RWPE1 (cell line): ENCODE measurements at regions not wholly inside any gene's neighbourhood (a gene's known extent, or its start where the extent isn't known, plus 50 kb on each side); places are given as distances from the start of the nearest gene placed in this dataset.
"Not testable (repeated sequence)": the region's sequence is repeated elsewhere in the genome, so short reads cannot be mapped to it uniquely, and the experiment has no call there.

Experiments used
- CTCF ChIA-PET: fragments of 350-600 bp; sonication (Branson Sonifier 250); formaldehyde crosslinking; extraction: SDS; loops from one replicate; lab custom pipeline; 2021; lab: Yijun Ruan, JAX
- POLR2A ChIA-PET: fragments of 400-600 bp; formaldehyde crosslinking; extraction: SDS; loops from one replicate; lab custom pipeline; 2020; ENCODE audit warnings: antibody characterized with exemption; ENCODE audit not compliant: low non-redundant PET; lab: Yijun Ruan, JAX
- DNase-seq: peaks from one replicate; pipeline ENCODE4 v3.0.0; 2012; ENCODE audit warnings: low spot score
- H3K27ac ChIP-seq: fragments of 450-650 bp; 2 replicates; pipeline ENCODE4 v1.5.1; 2017
- TF ChIP-seq, protein P1 (sequence below): fragments of 450-650 bp; conservative IDR thresholded peaks from 2 replicates; pipeline ENCODE4 v1.5.1; 2017; ENCODE audit warnings: low read depth, mild to moderate bottlenecking

DNA sequence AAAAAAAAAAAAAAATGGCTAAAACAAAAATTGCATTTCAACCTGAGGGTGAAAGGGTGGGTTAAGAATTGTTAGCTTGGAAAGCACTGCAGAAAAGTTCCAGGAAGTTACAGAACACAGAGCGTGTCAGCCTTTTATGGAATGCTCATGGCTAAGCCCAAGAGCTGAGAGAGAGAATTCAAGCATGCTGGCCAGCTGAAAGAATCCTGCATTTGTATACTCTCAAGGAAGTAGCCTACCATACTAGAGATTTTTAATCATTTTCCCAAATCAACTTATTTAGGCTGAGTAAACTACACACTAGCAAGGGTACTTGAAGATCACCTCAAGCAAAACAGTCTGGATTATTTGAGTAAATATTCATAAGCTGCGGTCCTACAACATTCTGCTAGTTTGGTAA lies 153.9 kb downstream of the KCNJ2 start:
- no peak overlapping the region for H3K27ac ChIP-seq
- CTCF ChIA-PET: no interaction called here
- POLR2A ChIA-PET: interaction anchor here (0.6 kb wide), 1 partner anchor 29 kb away, joined by 4 read pairs; no protein-coding TSS in a partner anchor
- no peak for DNase-seq
- TF ChIP-seq, protein P1, sequence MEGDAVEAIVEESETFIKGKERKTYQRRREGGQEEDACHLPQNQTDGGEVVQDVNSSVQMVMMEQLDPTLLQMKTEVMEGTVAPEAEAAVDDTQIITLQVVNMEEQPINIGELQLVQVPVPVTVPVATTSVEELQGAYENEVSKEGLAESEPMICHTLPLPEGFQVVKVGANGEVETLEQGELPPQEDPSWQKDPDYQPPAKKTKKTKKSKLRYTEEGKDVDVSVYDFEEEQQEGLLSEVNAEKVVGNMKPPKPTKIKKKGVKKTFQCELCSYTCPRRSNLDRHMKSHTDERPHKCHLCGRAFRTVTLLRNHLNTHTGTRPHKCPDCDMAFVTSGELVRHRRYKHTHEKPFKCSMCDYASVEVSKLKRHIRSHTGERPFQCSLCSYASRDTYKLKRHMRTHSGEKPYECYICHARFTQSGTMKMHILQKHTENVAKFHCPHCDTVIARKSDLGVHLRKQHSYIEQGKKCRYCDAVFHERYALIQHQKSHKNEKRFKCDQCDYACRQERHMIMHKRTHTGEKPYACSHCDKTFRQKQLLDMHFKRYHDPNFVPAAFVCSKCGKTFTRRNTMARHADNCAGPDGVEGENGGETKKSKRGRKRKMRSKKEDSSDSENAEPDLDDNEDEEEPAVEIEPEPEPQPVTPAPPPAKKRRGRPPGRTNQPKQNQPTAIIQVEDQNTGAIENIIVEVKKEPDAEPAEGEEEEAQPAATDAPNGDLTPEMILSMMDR: no peak

DNA sequence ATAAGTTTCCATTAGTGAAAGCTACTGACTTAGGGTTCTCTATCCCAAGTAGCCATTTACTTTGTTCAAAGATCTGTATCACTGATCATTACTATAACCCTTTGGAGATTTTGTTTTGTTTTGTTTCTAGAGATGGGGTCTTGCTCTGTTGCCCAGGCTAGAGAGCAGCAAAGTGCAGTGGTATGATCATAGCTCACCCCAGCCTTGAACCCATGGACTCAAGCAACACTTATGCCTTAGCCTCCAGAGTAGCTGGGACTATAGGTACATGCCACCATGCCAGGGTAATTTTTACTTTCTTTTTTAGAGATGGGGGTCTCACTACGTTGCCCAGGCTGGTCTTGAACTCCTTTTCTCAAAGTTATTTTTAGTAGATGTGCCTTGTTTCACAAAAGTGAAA lies 154.7 kb downstream of the KCNJ2 start:
- TF ChIP-seq, protein P1: no peak
- ChIA-PET CTCF (no interaction called here), POLR2A (no interaction called here)
- no peak overlapping the region for H3K27ac ChIP-seq
- DNase-seq: no peak

- TF ChIP-seq, protein P1: no peak
- H3K27ac ChIP-seq: no peak overlapping the region
- ChIA-PET CTCF (no interaction called here), POLR2A (no interaction called here)
- no peak for DNase-seq
These were observed 157.9 kb downstream of the KCNJ2 start for GRCh38 chr17:70327279-70327678.

- TF ChIP-seq, protein P1: no peak
- no peak overlapping the region for H3K27ac ChIP-seq
- CTCF ChIA-PET: no interaction called here
- POLR2A ChIA-PET: no interaction called here
- DNase-seq: no peak
These were observed 158.4 kb downstream of the KCNJ2 start for GRCh38 chr17:70327723-70328122.

DNA sequence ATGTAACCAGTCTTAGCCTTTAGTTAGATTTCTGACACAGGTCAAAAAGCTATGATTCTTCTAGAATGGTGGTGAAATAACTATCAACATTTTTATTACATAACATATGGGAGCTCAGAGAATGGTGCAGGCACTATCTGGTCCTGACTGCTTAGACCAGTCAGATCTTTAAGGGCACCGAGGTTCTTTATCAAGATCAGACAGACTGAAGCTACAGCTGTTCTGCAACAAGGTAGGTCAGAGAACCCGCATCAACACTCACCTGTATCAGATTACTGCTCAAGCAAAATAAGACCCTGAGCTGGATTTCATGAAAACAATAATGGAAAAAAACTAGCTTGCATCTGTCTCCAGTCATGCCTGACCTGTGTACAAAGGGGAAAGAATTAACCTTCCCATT lies 160.4 kb downstream of the KCNJ2 start:
- ChIA-PET CTCF (no interaction called here), POLR2A (no interaction called here)
- TF ChIP-seq, protein P1: no peak
- no peak overlapping the region for H3K27ac ChIP-seq
- no peak for DNase-seq

DNA sequence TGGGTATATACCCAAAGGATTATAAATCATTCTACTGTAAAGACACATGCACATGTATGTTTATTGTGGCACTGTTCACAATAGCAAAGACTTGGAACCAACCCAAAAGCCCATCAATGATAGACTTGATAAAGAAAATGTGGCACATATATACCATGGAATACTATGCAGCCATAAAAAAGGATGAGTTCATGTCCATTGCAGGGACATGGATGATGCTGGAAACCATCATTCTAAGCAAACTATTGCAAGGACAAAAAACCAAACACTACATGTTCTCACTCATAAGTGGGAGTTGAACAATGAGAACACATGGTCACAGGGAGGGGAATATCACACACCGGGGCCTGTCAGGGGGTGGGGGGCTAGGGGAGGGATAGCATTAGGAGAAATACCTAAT lies 161.7 kb downstream of the KCNJ2 start:
- H3K27ac ChIP-seq, POLR2A ChIA-PET, CTCF ChIA-PET, DNase-seq: not testable (repeated sequence)

DNA sequence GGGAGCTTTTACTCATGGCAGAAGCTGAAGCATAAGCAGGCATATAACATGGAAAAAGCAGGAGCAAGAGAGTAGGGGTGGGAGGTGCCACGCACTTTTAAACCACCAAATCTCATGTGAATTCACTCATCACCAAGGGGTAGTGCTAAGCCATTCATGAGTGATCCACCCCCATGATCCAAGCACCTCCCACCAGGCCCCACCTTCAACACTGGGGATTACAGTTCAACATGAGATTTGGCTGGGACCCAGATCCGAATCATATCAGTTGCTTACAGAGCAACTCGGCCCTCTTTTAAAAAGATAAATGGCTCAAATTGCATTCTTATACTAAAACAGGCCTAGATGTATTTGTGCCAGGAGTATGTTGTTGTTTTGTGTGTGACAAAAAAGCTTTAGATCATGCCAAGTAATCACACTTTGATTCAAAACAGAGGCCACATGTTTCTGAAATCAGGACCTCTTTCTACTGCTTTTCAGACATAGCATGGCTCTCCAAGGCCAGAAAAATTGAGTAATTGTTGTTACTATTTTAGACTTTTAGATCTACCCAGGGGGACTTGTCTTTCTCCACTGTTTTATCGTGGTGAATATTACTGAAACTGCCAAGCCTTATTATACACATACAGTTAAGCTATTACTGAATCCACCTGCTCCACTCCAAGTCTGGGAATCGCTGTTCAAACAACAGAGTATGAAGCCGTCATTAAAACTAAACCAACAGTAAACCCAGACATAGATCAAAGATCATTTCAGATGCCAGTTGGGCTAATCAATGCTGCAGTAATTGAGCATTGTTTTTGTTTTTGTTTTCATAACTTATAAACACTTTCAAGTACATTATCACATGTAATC lies 163.3 kb downstream of the KCNJ2 start:
- ChIA-PET CTCF (no interaction called here), POLR2A (no interaction called here)
- DNase-seq: no peak
- no peak overlapping the region for H3K27ac ChIP-seq
- TF ChIP-seq, protein P1: no peak
